Smooth muscle cell (in vitro differentiated cells): ENCODE measurements at regions not wholly inside any gene's neighbourhood (a gene's known extent, or its start where the extent isn't known, plus 50 kb on each side); places are given as distances from the start of the nearest gene placed in this dataset.

ENCODE experiments used
- DNase-seq: peaks from one replicate; lab custom pipeline; 2025; ENCODE audit not compliant: unreplicated experiment; lab: John Stamatoyannopoulos, UW
- H2AFZ ChIP-seq: fragments of 200-600 bp; sonication (generic); 2 replicates; pipeline ENCODE4 v1.6.0; 2016; ENCODE audit warnings: antibody characterized with exemption, low read depth, mild to moderate bottlenecking
- H3F3A ChIP-seq: fragments of 200-600 bp; sonication (generic); 2 replicates; pipeline ENCODE4 v1.6.0; 2017; ENCODE audit warnings: antibody characterized with exemption, low read depth
- H3K27ac ChIP-seq: fragments of 200-600 bp; sonication (generic); 2 replicates; pipeline ENCODE4 v1.5.1; 2016; ENCODE audit warnings: low read depth, mild to moderate bottlenecking
- H3K27me3 ChIP-seq: fragments of 200-600 bp; sonication (generic); 2 replicates; pipeline ENCODE4 v1.6.1; 2016; ENCODE audit warnings: low read depth, mild to moderate bottlenecking
- H3K36me3 ChIP-seq: fragments of 200-600 bp; sonication (generic); 2 replicates; pipeline ENCODE4 v1.5.1; 2016; ENCODE audit warnings: low read depth
- H3K4me1 ChIP-seq: fragments of 200-600 bp; sonication (generic); 2 replicates; pipeline ENCODE4 v1.5.1; 2016; ENCODE audit warnings: low read depth
- H3K4me2 ChIP-seq: fragments of 200-600 bp; sonication (generic); 2 replicates; pipeline ENCODE4 v1.6.0; 2016; ENCODE audit warnings: mild to moderate bottlenecking
- H3K4me3 ChIP-seq: fragments of 200-600 bp; sonication (generic); 2 replicates; pipeline ENCODE4 v1.5.1; 2016; ENCODE audit warnings: mild to moderate bottlenecking
- H3K79me2 ChIP-seq: fragments of 200-600 bp; sonication (generic); 2 replicates; pipeline ENCODE4 v1.6.0; 2016; ENCODE audit warnings: low read depth, mild to moderate bottlenecking
- H3K9ac ChIP-seq: fragments of 200-600 bp; sonication (generic); 2 replicates; pipeline ENCODE4 v1.6.0; 2016; ENCODE audit warnings: low read depth
- H3K9me3 ChIP-seq: fragments of 200-600 bp; sonication (generic); replicated peaks from 2 replicates; pipeline ENCODE4 v1.5.1; 2016; ENCODE audit warnings: low read depth
- H4K20me1 ChIP-seq: fragments of 200-600 bp; sonication (generic); 2 replicates; pipeline ENCODE4 v1.6.0; 2016; ENCODE audit warnings: low read depth
- WGBS: methylation state at CpG from one replicate; pipeline ENCODE4 v1.1.7; 2016; ENCODE audit warnings: low lambda C conversion rate; 5-methylcytosine and 5-hydroxymethylcytosine counted together
- TF ChIP-seq, protein P1 (sequence below): fragments of 200-600 bp; sonication (generic); IDR thresholded peaks from 2 replicates; pipeline ENCODE4 v1.5.1; 2017; ENCODE audit warnings: borderline replicate concordance, mild to moderate bottlenecking, antibody characterized with exemption; ENCODE audit not compliant: insufficient read depth, poor library complexity, severe bottlenecking

DNA sequence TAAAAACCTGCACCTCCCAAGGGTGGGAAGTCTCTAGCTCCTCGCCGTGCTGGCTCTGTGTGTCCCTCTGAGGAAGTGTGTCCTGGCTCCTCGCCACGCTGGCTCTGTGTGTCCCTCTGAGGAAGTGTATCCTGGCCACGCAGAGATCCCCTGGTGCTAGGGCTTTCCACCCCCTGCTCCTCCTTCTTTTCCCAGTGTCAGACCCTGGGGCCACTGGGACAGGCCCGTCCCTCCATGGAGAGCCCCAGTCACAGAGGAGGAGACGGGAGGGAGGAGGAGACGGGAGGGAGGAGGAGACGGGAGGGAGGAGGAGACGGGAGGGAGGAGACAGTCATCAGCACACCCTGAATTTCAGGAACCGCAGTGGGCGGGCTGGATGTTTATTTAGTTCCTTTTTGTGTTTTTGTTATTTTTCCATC, 53.8 kb upstream of the HGFAC start:
- WGBS, result 22% methylated on average over 10 of the region's 12 CpGs
- H4K20me1 ChIP-seq, result peaks cover 30% of the 10 kb centered on the region
- no peak overlapping the region for H2AFZ ChIP-seq
- H3K36me3 ChIP-seq, result no peaks in the 10 kb centered on the region
- H3K27me3 ChIP-seq, result no peaks in the 10 kb centered on the region
- TF ChIP-seq, protein P1, sequence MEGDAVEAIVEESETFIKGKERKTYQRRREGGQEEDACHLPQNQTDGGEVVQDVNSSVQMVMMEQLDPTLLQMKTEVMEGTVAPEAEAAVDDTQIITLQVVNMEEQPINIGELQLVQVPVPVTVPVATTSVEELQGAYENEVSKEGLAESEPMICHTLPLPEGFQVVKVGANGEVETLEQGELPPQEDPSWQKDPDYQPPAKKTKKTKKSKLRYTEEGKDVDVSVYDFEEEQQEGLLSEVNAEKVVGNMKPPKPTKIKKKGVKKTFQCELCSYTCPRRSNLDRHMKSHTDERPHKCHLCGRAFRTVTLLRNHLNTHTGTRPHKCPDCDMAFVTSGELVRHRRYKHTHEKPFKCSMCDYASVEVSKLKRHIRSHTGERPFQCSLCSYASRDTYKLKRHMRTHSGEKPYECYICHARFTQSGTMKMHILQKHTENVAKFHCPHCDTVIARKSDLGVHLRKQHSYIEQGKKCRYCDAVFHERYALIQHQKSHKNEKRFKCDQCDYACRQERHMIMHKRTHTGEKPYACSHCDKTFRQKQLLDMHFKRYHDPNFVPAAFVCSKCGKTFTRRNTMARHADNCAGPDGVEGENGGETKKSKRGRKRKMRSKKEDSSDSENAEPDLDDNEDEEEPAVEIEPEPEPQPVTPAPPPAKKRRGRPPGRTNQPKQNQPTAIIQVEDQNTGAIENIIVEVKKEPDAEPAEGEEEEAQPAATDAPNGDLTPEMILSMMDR, result no peak
- peak overlapping the region; percentile 81 for H3K9ac ChIP-seq
- H3K4me2 ChIP-seq, result peak overlapping the region; percentile 87
- no peak for DNase-seq
- peak overlapping the region; percentile 37 for H3K4me3 ChIP-seq
- H3K9me3 ChIP-seq, result no peaks in the 10 kb centered on the region
- H3F3A ChIP-seq, result no peaks in the 10 kb centered on the region
- peaks cover 54% of the 10 kb centered on the region for H3K4me1 ChIP-seq
- peak overlapping the region; percentile 93 for H3K27ac ChIP-seq
- H3K79me2 ChIP-seq, result peaks cover 6% of the 10 kb centered on the region

DNA sequence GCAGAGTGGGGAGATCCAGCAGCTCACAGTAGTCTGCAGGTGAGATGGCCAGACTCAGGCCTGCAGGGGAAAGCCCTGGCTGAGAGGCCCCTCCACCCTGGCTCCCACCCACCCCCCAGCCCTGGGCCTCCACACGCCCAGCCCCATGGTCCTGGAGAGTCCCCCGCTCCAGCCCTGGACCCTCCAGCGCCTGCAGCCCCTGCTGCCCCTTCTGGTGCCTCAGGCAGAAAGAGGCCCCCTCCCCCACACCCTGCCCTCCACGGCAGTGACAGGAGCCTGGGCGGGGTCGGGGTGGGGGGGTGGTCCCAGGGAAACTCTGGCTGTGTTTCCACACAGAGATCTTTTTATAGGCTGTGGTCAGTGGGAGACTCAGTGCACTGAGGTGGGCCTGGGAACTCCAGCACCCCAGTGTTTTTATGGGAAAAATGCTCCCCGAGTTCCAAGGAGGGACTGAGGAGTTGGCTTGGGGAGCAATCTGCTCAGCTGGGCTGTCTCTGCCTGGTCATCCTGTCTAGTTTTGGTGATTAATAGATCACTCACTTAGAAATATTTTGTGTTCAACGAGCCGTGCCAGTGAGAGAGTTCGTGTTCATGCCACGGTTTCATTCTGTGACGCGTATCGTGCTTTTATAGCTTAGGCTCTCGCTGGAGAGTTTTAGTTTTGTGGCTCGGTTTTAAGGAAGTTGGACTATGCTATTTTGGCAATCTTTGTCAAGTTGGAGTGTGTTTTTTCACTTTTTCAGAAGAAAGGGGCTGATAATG, 53.1 kb upstream of the HGFAC start:
- no peaks in the 10 kb centered on the region for H3K9me3 ChIP-seq
- no peaks in the 10 kb centered on the region for H3K27me3 ChIP-seq
- H3K9ac ChIP-seq, result peak overlapping the region; percentile 81
- TF ChIP-seq, protein P1, result no peak
- peaks cover 54% of the 10 kb centered on the region for H3K4me1 ChIP-seq
- H3K36me3 ChIP-seq, result no peaks in the 10 kb centered on the region
- peak overlapping the region; percentile 93 for H3K27ac ChIP-seq
- H3K79me2 ChIP-seq, result peaks cover 6% of the 10 kb centered on the region
- H3K4me2 ChIP-seq, result peak overlapping the region; percentile 87
- peak overlapping the region; percentile 44 for H2AFZ ChIP-seq
- DNase-seq, result no peak
- peaks cover 36% of the 10 kb centered on the region for H4K20me1 ChIP-seq
- no peaks in the 10 kb centered on the region for H3F3A ChIP-seq
- H3K4me3 ChIP-seq, result peak overlapping the region; percentile 37
- WGBS, result 21% methylated on average over 13 of the region's 16 CpGs

DNA sequence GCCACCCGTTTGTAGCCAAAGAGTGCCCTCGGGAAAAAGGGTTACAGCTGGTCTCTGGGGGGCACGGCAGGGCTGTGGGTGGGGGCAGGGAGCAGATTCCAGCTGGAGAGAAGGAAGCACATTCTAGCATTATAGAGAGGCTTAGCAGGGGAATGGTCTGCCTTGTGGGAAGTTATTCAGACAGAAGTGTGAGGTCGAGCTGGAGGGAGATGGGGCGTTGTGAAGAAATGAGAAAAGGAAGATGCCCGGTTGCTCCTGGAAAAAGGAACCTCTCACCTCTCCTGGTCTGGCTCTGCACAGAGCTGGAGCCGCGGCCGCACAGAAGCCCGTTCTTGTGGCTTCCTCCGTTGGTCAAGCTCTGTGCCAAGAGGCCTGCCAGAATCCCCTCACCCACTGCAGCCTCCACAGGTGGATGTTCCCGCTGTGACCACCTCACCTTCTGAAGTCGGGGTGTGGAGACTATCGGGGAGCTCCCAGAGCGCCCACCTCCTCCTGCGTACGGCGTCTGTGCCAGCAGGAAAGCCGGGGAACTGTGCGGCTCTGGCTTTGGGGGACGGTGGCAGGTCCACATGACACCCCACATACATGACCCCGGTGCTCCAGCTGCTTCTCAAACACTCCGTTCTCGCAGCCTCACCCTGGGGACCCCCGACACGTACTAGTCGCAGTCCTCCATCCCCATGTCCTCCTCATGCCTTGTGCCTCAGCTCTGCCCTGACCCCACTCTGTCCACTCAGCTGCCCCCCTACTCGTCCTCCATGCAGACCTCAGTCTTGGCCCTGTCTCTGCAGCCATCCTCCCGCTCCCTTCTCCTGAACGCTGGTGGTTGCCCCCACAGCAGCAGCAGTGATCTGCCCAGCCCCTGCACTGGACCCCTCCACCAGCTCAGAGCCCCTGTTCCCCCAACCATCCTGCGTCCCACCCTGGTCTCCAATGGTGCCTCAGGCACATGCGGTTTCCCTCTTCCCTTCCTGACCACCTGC, 52.2 kb upstream of the HGFAC start:
- peaks cover 36% of the 10 kb centered on the region for H4K20me1 ChIP-seq
- WGBS, result 81% methylated on average over 31 of the region's 32 CpGs
- TF ChIP-seq, protein P1, result no peak
- H3F3A ChIP-seq, result no peaks in the 10 kb centered on the region
- DNase-seq, result no peak
- H3K79me2 ChIP-seq, result peaks cover 6% of the 10 kb centered on the region
- H3K9me3 ChIP-seq, result no peaks in the 10 kb centered on the region
- H3K4me2 ChIP-seq, result peak overlapping the region; percentile 87
- H3K9ac ChIP-seq, result peak overlapping the region; percentile 81
- H3K27ac ChIP-seq, result peak overlapping the region; percentile 93
- peak overlapping the region; percentile 37 for H3K4me3 ChIP-seq
- no peaks in the 10 kb centered on the region for H3K27me3 ChIP-seq
- H3K36me3 ChIP-seq, result no peaks in the 10 kb centered on the region
- H2AFZ ChIP-seq, result peak overlapping the region; percentile 44
- H3K4me1 ChIP-seq, result peaks cover 54% of the 10 kb centered on the region
